ENCODE measurements at regions not wholly inside any gene's neighbourhood (a gene's known extent, or its start where the extent isn't known, plus 50 kb on each side); places are given as distances from the start of the nearest gene placed in this dataset.

- Histone ChIP-seq H3K4me1 (ENCODE audit: control insufficient read depth in 1 of 2, insufficient read depth in 2 of 2, low read length in 2 of 2) (no peaks in the 10 kb centered on the region), H2AFZ (ENCODE audit: low read depth, low read length, poor library complexity, severe bottlenecking) (no peak overlapping the region), H3K9me3 (ENCODE audit: control insufficient read depth in 1 of 2, insufficient read depth in 1 of 2, low read depth in 1 of 2, low read length in 2 of 2) (no peaks in the 10 kb centered on the region), H3K4me2 (ENCODE audit: low read length) (no peak overlapping the region), H4K20me1 (ENCODE audit: insufficient read depth) (no peaks in the 10 kb centered on the region), H3K27ac (ENCODE audit: low read depth, low read length) (no peak overlapping the region), H3K9ac (ENCODE audit: low read length) (no peak overlapping the region), H3K36me3 (ENCODE audit: control insufficient read depth in 1 of 2, insufficient read depth in 2 of 2, low read length in 2 of 2) (no peaks in the 10 kb centered on the region), H3K4me3 (replicated peaks in 1 of 2; ENCODE audit: low read depth in 1 of 2, low read length in 2 of 2) (no peak overlapping the region), H3K9me2 (ENCODE audit: insufficient read depth) (no peaks in the 10 kb centered on the region), H3K79me2 (ENCODE audit: insufficient read depth, low read length) (no peaks in the 10 kb centered on the region), H3K27me3 (ENCODE audit: insufficient read depth, low read length) (no peaks in the 10 kb centered on the region)
- ChIA-PET RAD21 (ENCODE audit: low non-redundant PET in 1 of 2, low total read pairs in 2 of 2, uncharacterized antibody in 2 of 2, unreplicated experiment in 2 of 2) (no interaction called here), CTCF (interaction anchor here (1.6 to 2.4 kb wide), 4 partner anchors 11 to 400 kb away, joined by 6 to 11 read pairs (median 8); no protein-coding TSS in a partner anchor), POLR2A (no interaction called here)
- ATAC-seq (peak; percentile 87), DNase-seq (ENCODE audit: low read depth, low spot score) (peak; percentile 32)
- TF ChIP-seq MAX (IDR thresholded peaks at IDR 0.05) (no peak), RAD21 (IDR thresholded peaks at IDR 0.05; ENCODE audit: low read depth) (peak; percentile 54), POLR2A (IDR thresholded peaks at IDR 0.05; ENCODE audit: borderline replicate concordance, extremely low read depth, insufficient read depth, insufficient read length) (no peak), CTCF (IDR thresholded peaks at IDR 0.05 in 2 of 3, conservative IDR thresholded peaks at IDR 0.05 in 1 of 3; ENCODE audit: borderline replicate concordance in 1 of 3, insufficient read depth in 1 of 3, low read depth in 2 of 3, low read length in 2 of 3) (peak in 2 of 3 experiments; percentile 69 to 84; a peak in 4 of 6 replicates)
- intact Hi-C loops (cut with micrococcal nuclease) = loop anchor here (2.0 to 5.0 kb wide), 2 partner anchors 339 to 399 kb away; no protein-coding TSS in a partner anchor
- no TSS peak for BruUV-seq (replicated peaks)
Measured at GRCh38 chr9:17063535-17064135, 71.2 kb upstream of the CNTLN start.

GRCh38 chr9:17062497-17062896 lies 72.3 kb upstream of the CNTLN start:
- Histone ChIP-seq H3K9me2 (ENCODE audit: insufficient read depth) (no peaks in the 10 kb centered on the region), H3K36me3 (ENCODE audit: control insufficient read depth in 1 of 2, insufficient read depth in 2 of 2, low read length in 2 of 2) (no peaks in the 10 kb centered on the region), H3K4me2 (ENCODE audit: low read length) (no peak overlapping the region), H4K20me1 (ENCODE audit: insufficient read depth) (no peaks in the 10 kb centered on the region), H3K79me2 (ENCODE audit: insufficient read depth, low read length) (no peaks in the 10 kb centered on the region), H3K4me1 (ENCODE audit: control insufficient read depth in 1 of 2, insufficient read depth in 2 of 2, low read length in 2 of 2) (no peaks in the 10 kb centered on the region), H3K27me3 (ENCODE audit: insufficient read depth, low read length) (no peaks in the 10 kb centered on the region), H3K9ac (ENCODE audit: low read length) (no peak overlapping the region), H3K9me3 (ENCODE audit: control insufficient read depth in 1 of 2, insufficient read depth in 1 of 2, low read depth in 1 of 2, low read length in 2 of 2) (no peaks in the 10 kb centered on the region), H3K4me3 (replicated peaks in 1 of 2; ENCODE audit: low read depth in 1 of 2, low read length in 2 of 2) (no peak overlapping the region), H2AFZ (ENCODE audit: low read depth, low read length, poor library complexity, severe bottlenecking) (no peak overlapping the region), H3K27ac (ENCODE audit: low read depth, low read length) (no peak overlapping the region)
- ATAC-seq = no peak
- POLR2A ChIA-PET = no interaction called here
- CTCF ChIA-PET = interaction anchor here (0.6 to 2.4 kb wide), 3 partner anchors 53 to 340 kb away, joined by 3 to 6 read pairs (median 3); no protein-coding TSS in a partner anchor
- RAD21 ChIA-PET (ENCODE audit: low non-redundant PET in 1 of 2, low total read pairs in 2 of 2, uncharacterized antibody in 2 of 2, unreplicated experiment in 2 of 2) = no interaction called here
- intact Hi-C loops (cut with micrococcal nuclease) = loop anchor here (5.0 kb wide), 1 partner anchor 340 kb away; no protein-coding TSS in a partner anchor
- no peak for DNase-seq (ENCODE audit: low read depth, low spot score)
- no TSS peak for BruUV-seq (replicated peaks)
- TF ChIP-seq FOSL1 (IDR thresholded peaks at IDR 0.05; ENCODE audit: low read depth) = no peak
- no peak for TF ChIP-seq ZBTB33 (IDR thresholded peaks at IDR 0.05; ENCODE audit: extremely low read depth, insufficient replicate concordance, low read length)
- no peak for TF ChIP-seq CBX3 (IDR thresholded peaks at IDR 0.05; ENCODE audit: low read depth)
- TF ChIP-seq YY1 (IDR thresholded peaks at IDR 0.05; ENCODE audit: extremely low read depth, insufficient replicate concordance, low read depth, low read length) = no peak
- TF ChIP-seq JUND (IDR thresholded peaks at IDR 0.05) = no peak
- no peak for TF ChIP-seq REST (IDR thresholded peaks at IDR 0.05; ENCODE audit: low read depth)
- TF ChIP-seq TCF7L2 (IDR thresholded peaks at IDR 0.05; ENCODE audit: borderline replicate concordance, extremely low read depth, insufficient read depth, insufficient read length) = no peak

Measured in HCT116 (cell line).